H9 (cell line): ENCODE measurements at regions not wholly inside any gene's neighbourhood (a gene's known extent, or its start where the extent isn't known, plus 50 kb on each side); places are given as distances from the start of the nearest gene placed in this dataset.

ENCODE experiments used
- DNase-seq: peaks from one replicate; pipeline ENCODE4 v3.0.0-alpha.2; 2017
- H2AFZ ChIP-seq: one replicate; pipeline ENCODE4 v1.6.1; 2013; ENCODE audit warnings: mild to moderate bottlenecking, low read length, control low read depth, moderate library complexity
- H2AK5ac ChIP-seq: 2 replicates; pipeline ENCODE4 v1.6.1; 2013; ENCODE audit warnings: low read length, control low read depth, mixed read lengths; ENCODE audit not compliant: insufficient read length
- H2BK120ac ChIP-seq: one replicate; pipeline ENCODE4 v1.6.1; 2013; ENCODE audit warnings: low read depth, mild to moderate bottlenecking, low read length, control low read depth, inconsistent platforms; ENCODE audit not compliant: poor library complexity, severe bottlenecking
- H2BK12ac ChIP-seq: 2 replicates; pipeline ENCODE4 v1.6.1; 2013; ENCODE audit warnings: low read length, control low read depth, mixed read lengths, low read depth; ENCODE audit not compliant: insufficient read length
- H2BK15ac ChIP-seq: 2 replicates; pipeline ENCODE4 v1.6.1; 2013; ENCODE audit warnings: low read depth, low read length, control low read depth
- H2BK20ac ChIP-seq: one replicate; pipeline ENCODE4 v1.6.1; 2013; ENCODE audit warnings: low read depth, mild to moderate bottlenecking, low read length, control low read depth, inconsistent platforms; ENCODE audit not compliant: poor library complexity, severe bottlenecking
- H2BK5ac ChIP-seq: 2 replicates; pipeline ENCODE4 v1.6.1; 2013; ENCODE audit warnings: low read length, control low read depth, mixed read lengths; ENCODE audit not compliant: insufficient read length
- H3K14ac ChIP-seq: 2 replicates; pipeline ENCODE4 v1.6.1; 2013; ENCODE audit warnings: low read length, control low read depth; ENCODE audit not compliant: insufficient read depth
- H3K18ac ChIP-seq: 2 replicates; pipeline ENCODE4 v1.6.1; 2013; ENCODE audit warnings: low read depth, mild to moderate bottlenecking, mixed read lengths, low read length, control low read depth; ENCODE audit not compliant: insufficient read length
- H3K23ac ChIP-seq: 2 replicates; pipeline ENCODE4 v1.6.1; 2013; ENCODE audit warnings: low read length, control low read depth, mixed read lengths, low read depth; ENCODE audit not compliant: insufficient read length
- H3K23me2 ChIP-seq: 2 replicates; pipeline ENCODE4 v1.6.1; 2013; ENCODE audit warnings: low read depth, mild to moderate bottlenecking, mixed read lengths, low read length, control low read depth; ENCODE audit not compliant: insufficient read length, poor library complexity, severe bottlenecking
- H3K27ac ChIP-seq: 2 replicates; pipeline ENCODE4 v1.5.1; 2013; ENCODE audit warnings: low read length, control low read depth, mixed read lengths, low read depth; ENCODE audit not compliant: insufficient read length
- H3K27me3 ChIP-seq: 2 replicates; pipeline ENCODE4 v1.6.1; 2013; ENCODE audit warnings: low read length, control low read depth, inconsistent platforms; ENCODE audit not compliant: insufficient read depth
- H3K4ac ChIP-seq: 2 replicates; pipeline ENCODE4 v1.6.1; 2013; ENCODE audit warnings: low read depth, mild to moderate bottlenecking, control low read depth, inconsistent platforms, low read length, moderate library complexity
- H3K4me1 ChIP-seq: 2 replicates; pipeline ENCODE4 v1.6.1; 2013; ENCODE audit warnings: low read length, control low read depth, inconsistent platforms; ENCODE audit not compliant: insufficient read depth
- H3K4me2 ChIP-seq: 2 replicates; pipeline ENCODE4 v1.6.1; 2013; ENCODE audit warnings: low read length, control low read depth, mixed read lengths; ENCODE audit not compliant: insufficient read length, insufficient read depth
- H3K56ac ChIP-seq: 2 replicates; pipeline ENCODE4 v1.6.1; 2013; ENCODE audit warnings: low read depth, mild to moderate bottlenecking, mixed read lengths, low read length, control low read depth; ENCODE audit not compliant: insufficient read length
- H3K79me1 ChIP-seq: 2 replicates; pipeline ENCODE4 v1.6.1; 2013; ENCODE audit warnings: low read depth, mild to moderate bottlenecking, moderate library complexity, low read length, control low read depth, inconsistent platforms; ENCODE audit not compliant: insufficient read depth, poor library complexity, severe bottlenecking
- H3K79me2 ChIP-seq: 2 replicates; pipeline ENCODE4 v1.6.1; 2013; ENCODE audit warnings: low read length, control low read depth, inconsistent platforms; ENCODE audit not compliant: insufficient read depth
- H3K9ac ChIP-seq: 2 replicates; pipeline ENCODE4 v1.6.1; 2013; ENCODE audit warnings: low read length, control low read depth, mixed read lengths; ENCODE audit not compliant: insufficient read length; ENCODE audit errors: extremely low read depth
- H3K9me3 ChIP-seq: one replicate; pipeline ENCODE4 v1.6.1; 2013; ENCODE audit warnings: low read depth, low read length, inconsistent platforms; ENCODE audit not compliant: control insufficient read depth
- H3T11ph ChIP-seq: one replicate; pipeline ENCODE4 v1.6.1; 2013; ENCODE audit warnings: mild to moderate bottlenecking, low read length, control low read depth, inconsistent platforms
- H4K20me1 ChIP-seq: one replicate; pipeline ENCODE4 v1.6.1; 2013; ENCODE audit not compliant: control insufficient read depth, insufficient read length, insufficient read depth
- H4K5ac ChIP-seq: 2 replicates; pipeline ENCODE4 v1.6.1; 2013; ENCODE audit warnings: low read depth, mild to moderate bottlenecking, mixed read lengths, low read length, control low read depth; ENCODE audit not compliant: insufficient read length
- H4K8ac ChIP-seq: replicated peaks from 2 replicates; pipeline ENCODE4 v1.6.1; 2013; ENCODE audit warnings: low read length, control low read depth, mixed read lengths, low read depth; ENCODE audit not compliant: insufficient read length
- H4K91ac ChIP-seq: 2 replicates; pipeline ENCODE4 v1.6.1; 2013; ENCODE audit warnings: low read depth, mild to moderate bottlenecking, moderate library complexity, mixed read lengths, low read length, control low read depth; ENCODE audit not compliant: insufficient read length
- H3K27ac Mint-ChIP-seq, 3 experiments: 2 replicates in 2 of 3; 3 replicates in 1 of 3; pipeline ENCODE4 v1.8.0; 2020 to 2021; ENCODE audit warnings: mixed read lengths in 3 of 3, mild to moderate bottlenecking in 1 of 3, moderate library complexity in 1 of 3
- H3K27me3 Mint-ChIP-seq: 2 replicates; pipeline ENCODE4 v1.8.0; 2021; ENCODE audit warnings: low read depth, mild to moderate bottlenecking, moderate library complexity, mixed read lengths
- H3K36me3 Mint-ChIP-seq, 3 experiments: 2 replicates in 2 of 3; 3 replicates in 1 of 3; pipeline ENCODE4 v1.8.0; 2020 to 2021; ENCODE audit warnings: low read depth in 3 of 3, mixed read lengths in 3 of 3; ENCODE audit not compliant: insufficient read depth in 1 of 3
- H3K4me1 Mint-ChIP-seq, 2 experiments: 2 replicates each; pipeline ENCODE4 v1.8.0; 2020; ENCODE audit warnings: mixed read lengths in 2 of 2
- H3K4me3 Mint-ChIP-seq, 2 experiments: 2 replicates in 1 of 2; 3 replicates in 1 of 2; pipeline ENCODE4 v1.8.0; 2020 to 2021; ENCODE audit warnings: mild to moderate bottlenecking in 2 of 2, mixed read lengths in 2 of 2, moderate library complexity in 1 of 2
- H3K9me3 Mint-ChIP-seq, 2 experiments: 2 replicates in 1 of 2; 3 replicates in 1 of 2; pipeline ENCODE4 v1.8.0; 2020; ENCODE audit warnings: mild to moderate bottlenecking in 2 of 2, mixed read lengths in 2 of 2, moderate library complexity in 1 of 2
- CTCF ChIP-seq: fragments of 200-600 bp; sonication (generic); conservative IDR thresholded peaks from 3 replicates; pipeline ENCODE4 v1.8.0; 2021; ENCODE audit warnings: antibody characterized with exemption, mild to moderate bottlenecking
- WGBS: extraction: QIAGEN DNeasy Blood & Tissue Kit; methylation state at CpG from one replicate; pipeline ENCODE4 v1.1.7; 2013; ENCODE audit warnings: missing lambda C conversion rate, low lambda C conversion rate, mixed read lengths; ENCODE audit not compliant: insufficient read length; ENCODE audit errors: extremely low coverage; 5-methylcytosine and 5-hydroxymethylcytosine counted together

DNA sequence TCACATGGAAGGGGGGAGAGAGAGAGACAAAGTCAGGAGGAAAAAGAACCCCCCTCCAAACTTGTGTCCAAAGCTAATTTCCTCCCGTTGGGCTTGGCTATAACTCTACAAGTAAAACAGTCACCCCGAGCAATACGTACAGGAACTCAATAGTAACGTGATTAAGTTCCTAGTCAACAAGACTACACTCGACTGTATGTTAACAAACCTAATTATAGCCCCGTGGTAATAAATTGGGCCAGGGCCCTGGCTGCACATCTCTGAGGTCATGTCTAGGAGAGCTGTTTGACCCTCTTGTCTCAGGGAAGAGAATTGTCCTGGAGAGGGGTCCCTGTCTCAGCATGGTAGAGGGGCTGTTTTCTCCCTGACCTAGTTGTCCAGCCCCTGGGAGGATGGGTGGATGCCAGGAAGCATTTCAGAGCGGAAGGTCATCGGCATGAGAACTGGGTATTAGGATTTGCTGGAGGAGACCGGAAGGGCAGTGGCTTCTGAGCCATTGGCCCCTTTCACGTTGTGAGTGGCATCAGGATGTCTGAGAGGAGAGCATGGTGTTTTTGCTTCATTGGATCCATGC, 60.2 kb upstream of the COMTD1 start:
- Mint-ChIP-seq H3K4me3 (no peak overlapping the region), H3K4me1 (peaks cover 5 to 6% of the 10 kb centered on the region in 2 experiments), H3K27ac (no peak overlapping the region), H3K36me3 (peaks cover 0 to 5% (median 3%) of the 10 kb centered on the region in 3 experiments; a peak in 3 of 7 replicates), H3K9me3 (peaks cover 7 to 8% of the 10 kb centered on the region in 2 experiments; a peak in 4 of 5 replicates), H3K27me3 (peaks cover 37% of the 10 kb centered on the region)
- peak overlapping the region; percentile 66 for H3K4me2 ChIP-seq
- H3T11ph ChIP-seq, result no peak overlapping the region
- H4K91ac ChIP-seq, result no peak overlapping the region
- TF ChIP-seq CTCF, result no peak
- no peak overlapping the region for H3K9ac ChIP-seq
- H2BK120ac ChIP-seq, result no peak overlapping the region
- H2AFZ ChIP-seq, result no peak overlapping the region
- no peak for DNase-seq
- no peaks in the 10 kb centered on the region for H3K79me1 ChIP-seq
- no peak overlapping the region for H3K27ac ChIP-seq
- H3K27me3 ChIP-seq, result peaks cover 3% of the 10 kb centered on the region; the same call in 1 of the 2 replicates
- H3K23ac ChIP-seq, result no peak overlapping the region
- H3K9me3 ChIP-seq, result no peaks in the 10 kb centered on the region
- no peaks in the 10 kb centered on the region for H3K79me2 ChIP-seq
- H3K56ac ChIP-seq, result no peak overlapping the region
- H2BK12ac ChIP-seq, result no peak overlapping the region
- no peaks in the 10 kb centered on the region for H3K4me1 ChIP-seq
- H3K14ac ChIP-seq, result no peak overlapping the region
- H3K4ac ChIP-seq, result no peak overlapping the region
- no CpG with 5 or more reads among the region's 10 CpGs for WGBS
- H2BK5ac ChIP-seq, result no peak overlapping the region
- H3K23me2 ChIP-seq, result peaks cover 7% of the 10 kb centered on the region
- no peak overlapping the region for H2BK15ac ChIP-seq
- H2BK20ac ChIP-seq, result no peak overlapping the region
- no peak overlapping the region for H4K5ac ChIP-seq
- no peaks in the 10 kb centered on the region for H4K20me1 ChIP-seq
- no peak overlapping the region for H2AK5ac ChIP-seq
- no peak overlapping the region for H3K18ac ChIP-seq
- no peak overlapping the region for H4K8ac ChIP-seq
